ENCODE measurements at regions not wholly inside any gene's neighbourhood (a gene's known extent, or its start where the extent isn't known, plus 50 kb on each side); places are given as distances from the start of the nearest gene placed in this dataset.

DNA sequence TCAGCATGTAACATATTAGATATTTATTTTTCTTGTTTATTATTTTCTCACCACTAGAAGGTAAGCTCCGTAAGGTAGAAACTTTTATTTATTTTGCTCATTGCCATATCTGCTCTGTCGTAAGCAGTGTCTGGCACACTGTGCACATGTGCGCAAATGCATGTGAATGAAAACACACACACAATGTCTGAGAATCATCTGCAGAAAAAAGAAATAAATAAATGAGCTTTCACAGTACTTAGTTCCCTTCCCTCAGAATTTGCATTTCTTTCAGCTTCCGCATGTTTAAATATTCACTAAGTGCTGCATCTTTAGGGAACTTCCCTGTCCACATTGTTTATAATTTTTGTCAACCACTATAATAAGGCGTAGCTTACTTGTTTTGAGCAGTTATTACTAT, 963.0 kb upstream of the PABPC4L start:
- DNase-seq (ENCODE audit: low read depth, low spot score) = no peak
- H3K4me3 ChIP-seq (ENCODE audit: low read length) = no peak overlapping the region

DNA sequence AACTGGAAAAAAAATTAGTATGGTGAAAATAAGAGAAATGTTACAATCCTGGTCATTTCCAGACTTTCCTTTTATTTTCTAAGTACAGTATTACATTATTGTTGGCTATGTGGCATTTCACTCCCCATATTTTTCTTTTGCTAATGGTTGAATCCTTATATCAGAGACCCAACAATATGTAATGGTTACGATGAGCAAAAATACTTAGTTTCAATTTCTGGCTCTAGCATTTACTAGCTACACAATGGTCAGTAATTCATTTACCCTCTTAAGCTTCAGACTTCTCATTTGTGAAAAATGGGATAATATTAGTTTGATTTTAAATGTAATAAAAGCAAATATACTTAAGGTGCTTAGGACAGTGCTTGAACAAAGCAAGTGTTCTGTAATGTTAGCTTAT, 942.9 kb upstream of the PABPC4L start:
- DNase-seq (ENCODE audit: low read depth, low spot score) = no peak
- no peak overlapping the region for H3K4me3 ChIP-seq (ENCODE audit: low read length)

DNA sequence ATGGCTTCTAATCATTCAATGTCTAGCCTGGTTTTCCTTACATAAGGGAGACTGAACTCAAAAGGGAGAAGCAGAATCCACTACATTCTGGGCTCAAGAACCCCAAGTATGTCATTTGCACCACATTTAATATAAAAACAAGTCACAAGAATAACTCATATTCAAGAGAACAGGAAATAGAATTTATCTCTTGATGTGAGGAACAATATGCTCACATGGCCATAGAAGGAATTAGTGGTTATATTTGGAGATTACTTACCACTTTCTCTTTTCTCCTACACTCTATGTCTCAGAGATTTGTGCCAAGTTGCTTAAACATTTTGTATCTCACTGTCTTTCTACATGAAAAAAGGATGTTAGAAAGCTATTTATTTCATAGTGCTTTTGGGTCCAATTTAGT, 922.6 kb upstream of the PABPC4L start:
- H3K4me3 ChIP-seq (ENCODE audit: low read length) = no peak overlapping the region
- no peak for DNase-seq (ENCODE audit: low read depth, low spot score)

DNA sequence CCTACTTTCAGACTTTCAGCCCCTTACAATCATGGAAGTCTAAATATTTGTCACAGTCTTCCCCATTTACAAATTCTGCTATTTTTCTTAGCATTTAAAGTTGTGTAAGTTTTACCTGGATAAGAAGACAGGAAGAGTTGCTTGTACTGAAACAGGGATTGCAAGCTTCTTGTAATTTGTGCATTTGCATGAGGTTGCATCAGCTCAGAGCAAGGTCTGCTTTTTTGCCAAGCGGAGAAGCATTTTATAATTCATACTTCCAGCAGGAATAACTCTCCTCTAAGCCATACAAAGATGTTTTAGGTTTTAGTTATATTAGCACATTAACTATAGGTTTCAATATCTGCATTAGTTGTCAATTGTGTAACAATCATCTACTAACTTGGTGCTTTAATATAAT, 922.0 kb upstream of the PABPC4L start:
- no peak for DNase-seq (ENCODE audit: low read depth, low spot score)

DNA sequence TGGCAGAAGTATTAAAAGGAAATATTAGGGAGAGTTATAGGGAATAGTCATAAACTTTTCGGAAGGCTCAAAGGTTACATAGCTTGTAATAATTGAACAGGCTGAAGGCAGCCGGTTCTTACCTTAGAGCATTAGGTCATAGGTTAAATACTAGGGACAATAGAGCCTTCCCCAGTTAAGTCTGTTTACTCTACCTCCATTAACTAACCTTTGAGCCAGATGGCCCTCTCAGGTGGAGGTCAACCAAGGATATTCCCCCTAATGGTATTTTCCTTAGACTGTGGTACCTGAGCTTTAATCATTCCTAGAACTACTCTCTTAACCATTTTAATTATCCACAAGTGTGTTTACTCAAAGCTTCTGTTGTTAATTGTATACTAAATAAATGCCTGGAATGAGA, 920.9 kb upstream of the PABPC4L start:
- DNase-seq (ENCODE audit: low read depth, low spot score) = no peak
- no peak overlapping the region for H3K4me3 ChIP-seq (ENCODE audit: low read length)

More for the DNA sequence above, 922.0 kb upstream of the PABPC4L start:
- no peak overlapping the region for H3K4me3 ChIP-seq (ENCODE audit: low read length)

DNA sequence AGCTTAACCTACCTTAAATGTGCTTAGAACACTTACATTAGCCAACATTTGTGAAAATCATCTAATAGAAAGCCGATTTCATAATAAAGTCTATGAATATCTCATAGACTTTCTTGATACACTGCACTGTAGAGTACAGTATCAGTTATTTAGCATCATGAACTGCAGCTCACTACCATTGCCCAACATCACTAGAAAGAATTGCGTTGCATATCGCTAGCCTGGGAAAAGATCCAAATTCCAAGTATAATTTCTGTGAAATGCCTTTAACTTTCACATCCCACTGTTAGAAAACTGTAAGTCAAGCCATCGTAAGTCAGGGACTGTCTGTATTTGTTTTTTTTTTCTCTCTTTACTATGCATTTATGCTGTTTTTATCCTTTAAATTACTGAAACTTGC, 918.6 kb upstream of the PABPC4L start:
- DNase-seq (ENCODE audit: low read depth, low spot score) = no peak
- no peak overlapping the region for H3K4me3 ChIP-seq (ENCODE audit: low read length)

DNA sequence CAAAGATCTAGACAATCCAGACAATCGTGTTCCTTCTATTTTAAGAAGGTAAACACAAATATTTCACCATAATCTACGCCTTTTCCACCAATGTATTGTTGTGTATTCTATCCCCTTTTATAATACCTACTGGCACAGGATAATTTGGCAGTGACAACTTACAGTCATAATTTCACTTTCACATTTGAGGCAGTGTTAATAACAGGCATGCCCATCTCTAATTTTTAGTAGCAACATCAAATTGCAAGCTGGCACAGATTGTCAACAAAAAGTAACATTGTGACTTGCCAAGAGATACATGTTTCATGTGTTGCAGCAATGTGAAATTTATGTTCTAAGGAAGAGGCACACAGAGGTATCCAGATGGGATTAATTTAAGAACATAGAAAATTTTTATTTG, 912.5 kb upstream of the PABPC4L start:
- H3K4me3 ChIP-seq (ENCODE audit: low read length) = no peak overlapping the region
- no peak for DNase-seq (ENCODE audit: low read depth, low spot score)

DNA sequence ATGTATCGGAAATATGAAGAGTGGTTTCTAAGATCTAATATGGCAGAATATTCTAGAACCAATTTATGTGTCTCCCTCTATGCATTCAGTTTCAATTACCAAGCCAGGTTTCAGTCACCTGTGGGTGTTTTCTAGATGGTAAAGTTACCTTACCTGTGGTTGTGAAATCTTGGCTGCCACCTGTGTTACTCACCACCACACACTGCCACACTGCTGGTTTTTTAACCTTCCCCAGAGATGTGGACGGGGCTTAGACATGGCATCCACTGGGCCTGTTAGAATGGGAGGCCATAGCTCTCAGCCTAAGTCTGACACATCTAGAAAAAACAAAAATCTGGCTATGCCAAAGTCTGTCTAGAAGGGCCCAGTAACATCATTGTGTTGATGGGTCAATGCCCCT, 896.5 kb upstream of the PABPC4L start:
- no peak for DNase-seq (ENCODE audit: low read depth, low spot score)
- no peak overlapping the region for H3K4me3 ChIP-seq (ENCODE audit: low read length)

DNA sequence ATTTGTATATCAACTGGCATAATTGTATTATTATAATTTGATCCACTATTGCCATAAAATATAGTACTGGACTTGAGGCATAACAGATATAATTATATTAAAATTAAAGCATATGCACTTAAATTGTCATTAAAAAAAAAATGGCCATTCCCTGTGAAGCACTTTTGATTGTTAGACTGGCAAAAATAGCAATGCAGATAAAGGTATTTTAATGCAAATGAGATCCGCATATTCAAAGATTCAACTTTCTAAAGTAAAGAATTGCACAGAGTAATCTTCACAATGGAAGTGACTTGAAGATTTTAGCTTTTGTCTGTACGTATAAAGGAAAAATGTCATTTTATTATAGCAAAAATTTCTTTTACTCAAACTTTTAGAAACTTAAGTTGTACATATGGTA, 871.8 kb upstream of the PABPC4L start:
- no peak overlapping the region for H3K4me3 ChIP-seq (ENCODE audit: low read length)
- no peak for DNase-seq (ENCODE audit: low read depth, low spot score)

DNA sequence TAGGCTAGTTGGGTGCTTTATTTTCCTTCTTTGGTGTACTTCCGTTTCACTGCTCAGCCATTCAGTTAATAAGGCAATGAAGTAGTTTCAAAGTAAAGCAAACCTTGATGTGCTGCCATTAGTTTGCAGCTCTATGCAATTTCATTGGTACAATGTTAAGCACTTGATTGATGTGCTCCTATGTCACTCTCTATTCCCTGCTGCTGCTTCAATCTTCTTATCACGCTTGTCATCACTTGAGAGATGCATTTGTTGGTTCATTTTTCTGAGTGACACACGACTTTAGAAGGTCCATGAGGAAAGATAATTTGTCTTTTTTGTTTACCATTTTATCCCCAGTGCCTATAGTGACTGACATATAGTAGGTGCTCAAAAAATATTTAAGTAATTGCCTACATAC, 871.0 kb upstream of the PABPC4L start:
- H3K4me3 ChIP-seq (ENCODE audit: low read length) = no peak overlapping the region
- no peak for DNase-seq (ENCODE audit: low read depth, low spot score)

DNA sequence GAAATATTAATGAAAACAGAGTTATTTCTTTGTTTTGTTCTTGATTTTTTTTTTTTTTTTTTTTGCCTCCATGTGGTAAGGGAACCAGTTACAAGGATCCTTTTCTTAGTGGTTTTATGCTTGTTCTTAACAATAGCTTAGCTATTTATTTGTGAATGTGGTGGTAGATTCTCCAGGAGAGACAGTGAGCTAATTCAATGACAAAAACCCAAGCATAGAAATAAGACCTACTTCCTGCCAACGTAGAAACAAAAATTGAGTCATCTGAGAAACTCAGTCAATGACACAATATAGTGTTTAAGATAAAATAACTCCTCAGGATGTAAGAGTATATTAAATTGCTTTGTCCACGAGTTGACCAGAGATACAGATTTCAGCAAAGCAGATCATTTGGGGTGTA, 863.8 kb upstream of the PABPC4L start:
- DNase-seq (ENCODE audit: low read depth, low spot score) = no peak
- no peak overlapping the region for H3K4me3 ChIP-seq (ENCODE audit: low read length)

DNA sequence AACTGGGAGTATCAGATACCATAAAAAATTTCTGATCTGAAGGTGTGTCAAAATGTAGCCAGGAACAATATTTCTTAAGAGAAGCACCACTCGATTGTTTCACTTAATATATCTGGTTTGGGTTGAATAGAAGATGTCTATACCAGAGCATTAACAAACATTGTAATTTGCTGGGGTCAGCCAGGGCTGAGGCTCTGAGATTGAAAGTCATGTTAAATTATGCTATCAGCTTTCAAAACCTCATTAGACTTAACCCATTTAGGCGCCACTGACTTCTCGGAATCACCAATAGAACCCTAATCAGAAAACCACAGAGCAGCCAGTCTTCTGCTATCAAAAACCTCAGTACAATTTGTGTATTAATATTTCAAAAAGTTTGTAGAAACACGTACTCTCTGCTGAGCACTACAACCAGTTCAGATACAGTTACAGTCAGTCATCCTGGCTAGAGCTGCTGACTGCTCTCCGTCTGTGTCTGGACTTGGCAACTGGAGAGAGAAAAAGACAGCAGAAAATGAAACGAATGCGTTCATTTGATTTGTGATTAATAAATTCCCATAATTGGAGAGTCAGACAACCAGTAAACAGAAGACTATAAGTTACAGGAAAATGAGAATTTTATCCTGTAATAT, 848.6 kb upstream of the PABPC4L start:
- H3K4me3 ChIP-seq (ENCODE audit: low read length) = no peak overlapping the region
- DNase-seq (ENCODE audit: low read depth, low spot score) = no peak

DNA sequence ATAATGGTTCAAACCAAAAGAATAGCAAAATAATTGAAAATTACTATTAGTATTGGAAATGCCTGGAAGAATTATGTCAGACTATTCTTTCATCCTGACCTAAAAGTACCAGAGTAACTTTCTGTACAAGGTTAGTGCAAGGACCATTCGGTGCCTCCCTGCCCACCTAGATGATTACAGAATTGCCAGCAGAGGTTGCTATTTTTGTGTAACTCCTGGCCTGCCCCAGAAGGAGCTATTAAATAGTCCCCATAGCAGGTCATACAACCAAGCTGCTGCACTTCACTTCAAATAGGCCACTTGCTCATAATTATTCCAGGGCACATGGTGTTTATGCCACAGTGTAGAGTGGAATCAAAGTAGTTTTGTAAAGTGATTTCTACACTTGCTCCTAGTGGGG, 831.1 kb upstream of the PABPC4L start:
- no peak for DNase-seq (ENCODE audit: low read depth, low spot score)
- no peak overlapping the region for H3K4me3 ChIP-seq (ENCODE audit: low read length)

DNA sequence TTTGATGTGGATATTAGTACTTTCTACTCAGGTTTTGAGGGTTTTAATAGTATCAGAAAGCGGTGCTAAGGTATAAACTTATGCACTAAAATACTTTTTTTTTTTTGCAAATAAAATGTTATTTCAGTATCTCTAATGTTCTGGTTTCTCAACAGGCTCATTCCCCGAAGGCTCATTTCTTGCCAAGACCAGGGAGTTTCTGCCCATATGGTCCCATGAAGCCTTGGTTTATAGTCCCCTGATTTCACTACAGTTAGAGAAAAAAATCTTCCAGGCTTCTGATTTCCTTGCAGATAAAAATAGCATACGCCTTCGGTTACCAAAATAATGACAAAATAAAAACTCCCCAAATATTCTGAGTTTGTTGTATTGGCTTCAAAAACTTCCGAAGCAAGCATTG, 814.2 kb upstream of the PABPC4L start:
- no peak for DNase-seq (ENCODE audit: low read depth, low spot score)
- no peak overlapping the region for H3K4me3 ChIP-seq (ENCODE audit: low read length)

DNA sequence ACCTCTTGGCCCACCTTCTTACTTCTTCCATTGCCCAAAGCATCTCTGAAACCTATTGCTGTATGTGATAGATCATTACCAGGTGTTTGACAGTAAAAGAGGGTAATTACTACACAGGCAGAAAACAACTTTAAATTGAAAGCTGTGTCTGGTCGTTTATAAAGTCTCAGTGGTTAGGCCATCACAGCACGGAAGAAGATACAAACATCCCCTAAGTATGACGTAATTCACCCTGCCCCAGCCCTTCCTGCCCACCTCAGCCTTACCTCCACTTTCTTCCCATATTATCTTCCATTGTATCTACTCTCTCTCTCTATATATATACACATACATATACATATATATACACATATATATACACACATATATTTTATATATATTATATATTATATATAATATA, 805.8 kb upstream of the PABPC4L start:
- DNase-seq (ENCODE audit: low read depth, low spot score) = no peak
- H3K4me3 ChIP-seq (ENCODE audit: low read length) = no peak overlapping the region

DNA sequence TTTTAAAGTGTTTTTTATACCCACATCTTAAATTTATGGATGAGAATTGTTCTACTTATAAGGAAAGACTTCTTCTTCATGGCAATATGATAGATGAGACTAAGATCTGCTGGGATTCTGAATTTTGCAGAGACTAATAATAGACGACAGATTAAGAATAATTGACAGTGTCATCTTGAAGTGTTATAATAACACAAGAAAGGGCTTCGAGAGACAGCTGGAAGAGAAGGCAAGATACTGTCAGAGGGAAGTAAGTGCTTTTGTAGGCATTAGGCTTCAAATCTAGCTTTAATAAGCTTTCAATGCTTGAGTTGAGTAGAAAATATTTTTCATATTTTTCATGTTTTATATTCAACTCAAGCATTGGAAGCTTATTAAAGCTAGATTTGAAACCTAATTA, 797.6 kb upstream of the PABPC4L start:
- no peak overlapping the region for H3K4me3 ChIP-seq (ENCODE audit: low read length)
- DNase-seq (ENCODE audit: low read depth, low spot score) = no peak

DNA sequence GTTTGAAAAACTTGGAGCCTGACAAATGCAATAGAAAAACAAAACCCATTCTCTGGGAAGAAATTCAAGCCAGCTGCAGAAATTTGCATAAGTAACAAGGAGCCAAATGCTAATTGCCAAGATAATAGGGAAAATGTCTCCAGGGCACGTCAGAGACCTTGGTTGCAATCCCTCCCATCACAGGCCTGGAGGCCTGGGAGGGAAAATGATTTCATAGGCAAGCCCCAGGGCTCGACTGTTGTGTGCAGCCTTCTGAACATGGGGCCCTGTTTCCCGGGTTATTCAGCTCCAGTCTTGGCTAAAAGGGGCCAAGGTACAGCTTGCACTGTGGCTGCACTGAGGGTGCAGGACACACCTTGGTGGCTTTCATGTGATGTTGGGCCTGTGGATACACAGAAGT, 760.4 kb upstream of the PABPC4L start:
- DNase-seq (ENCODE audit: low read depth, low spot score) = no peak
- H3K4me3 ChIP-seq (ENCODE audit: low read length) = no peak overlapping the region

DNA sequence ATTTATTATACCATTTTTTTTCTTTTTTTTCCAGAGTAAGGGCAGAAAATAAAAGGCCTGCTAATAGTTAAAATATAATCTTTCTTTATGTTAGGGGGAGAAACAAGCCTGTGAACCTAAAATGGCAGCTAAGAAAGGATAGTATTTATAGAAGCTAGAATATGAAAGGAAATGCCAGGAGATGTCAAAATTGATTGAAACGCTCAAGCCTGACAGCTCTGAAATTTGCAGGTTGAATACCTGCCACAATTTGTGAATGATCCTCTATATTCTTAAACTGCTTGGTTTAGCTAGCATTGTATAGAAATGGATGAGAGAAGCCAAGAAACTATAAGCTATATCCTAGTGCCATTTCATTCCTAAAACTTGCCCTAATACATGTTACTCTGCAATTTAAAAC, 757.3 kb upstream of the PABPC4L start:
- DNase-seq (ENCODE audit: low read depth, low spot score) = no peak
- H3K4me3 ChIP-seq (ENCODE audit: low read length) = no peak overlapping the region

DNA sequence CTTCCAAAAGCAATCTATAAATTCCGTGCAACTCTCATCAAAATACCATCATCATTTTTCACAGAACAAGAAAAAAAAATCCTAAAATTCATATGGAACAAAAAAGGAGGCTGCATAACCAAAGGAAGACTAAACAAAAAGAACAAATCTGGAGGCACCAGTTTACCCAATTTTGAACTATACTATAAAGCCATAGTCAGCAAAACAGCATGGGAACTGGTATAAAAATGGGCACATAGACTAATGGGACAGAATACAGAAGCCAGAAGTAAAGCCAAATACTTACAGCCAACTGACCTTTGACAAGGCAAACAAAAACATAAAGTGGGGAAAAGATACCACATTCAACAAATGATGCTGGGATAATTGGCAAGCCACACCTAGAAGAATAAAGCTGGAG, 753.5 kb upstream of the PABPC4L start:
- no peak for DNase-seq (ENCODE audit: low read depth, low spot score)
- no peak overlapping the region for H3K4me3 ChIP-seq (ENCODE audit: low read length)

DNA sequence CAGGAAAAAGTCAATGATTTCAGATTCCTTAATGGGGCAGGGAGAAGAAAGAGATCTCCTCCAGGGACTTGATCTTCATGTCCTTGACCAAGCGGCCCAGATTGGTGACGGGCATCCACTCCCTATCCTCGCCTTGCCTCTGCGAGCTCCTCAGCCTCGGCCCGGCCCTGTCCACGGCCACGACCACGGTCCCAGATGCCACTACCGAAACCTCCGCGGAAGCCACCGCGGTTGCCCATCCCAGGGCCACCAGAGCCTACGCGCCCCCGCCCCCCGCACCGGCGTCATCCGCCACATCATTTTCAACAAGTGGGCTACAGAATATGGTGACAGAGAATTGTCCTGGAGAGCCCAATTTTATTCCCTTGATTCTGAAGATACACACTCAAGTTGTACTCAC, 751.2 kb upstream of the PABPC4L start:
- DNase-seq (ENCODE audit: low read depth, low spot score) = no peak
- H3K4me3 ChIP-seq (ENCODE audit: low read length) = no peak overlapping the region

DNA sequence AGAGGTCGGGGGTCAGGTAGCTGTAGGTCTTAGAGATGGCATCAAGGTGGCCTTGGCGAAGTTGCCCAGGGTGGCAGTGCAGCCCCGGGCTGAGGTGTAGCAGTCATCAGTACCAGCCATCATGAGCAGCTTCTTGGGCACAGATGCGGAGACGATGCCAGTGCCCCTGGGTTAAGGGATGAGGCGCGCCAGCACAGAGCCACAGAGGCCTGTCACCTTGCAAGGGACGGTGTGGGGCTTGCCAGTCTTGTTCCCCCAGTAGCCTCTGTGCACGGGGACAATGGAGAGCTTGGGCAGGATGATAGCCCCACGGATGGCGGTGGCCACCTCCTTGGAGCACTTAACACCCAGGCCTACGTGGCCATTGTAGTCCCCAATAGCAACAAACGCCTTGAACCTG, 750.7 kb upstream of the PABPC4L start:
- DNase-seq (ENCODE audit: low read depth, low spot score) = no peak
- H3K4me3 ChIP-seq (ENCODE audit: low read length) = no peak overlapping the region

DNA sequence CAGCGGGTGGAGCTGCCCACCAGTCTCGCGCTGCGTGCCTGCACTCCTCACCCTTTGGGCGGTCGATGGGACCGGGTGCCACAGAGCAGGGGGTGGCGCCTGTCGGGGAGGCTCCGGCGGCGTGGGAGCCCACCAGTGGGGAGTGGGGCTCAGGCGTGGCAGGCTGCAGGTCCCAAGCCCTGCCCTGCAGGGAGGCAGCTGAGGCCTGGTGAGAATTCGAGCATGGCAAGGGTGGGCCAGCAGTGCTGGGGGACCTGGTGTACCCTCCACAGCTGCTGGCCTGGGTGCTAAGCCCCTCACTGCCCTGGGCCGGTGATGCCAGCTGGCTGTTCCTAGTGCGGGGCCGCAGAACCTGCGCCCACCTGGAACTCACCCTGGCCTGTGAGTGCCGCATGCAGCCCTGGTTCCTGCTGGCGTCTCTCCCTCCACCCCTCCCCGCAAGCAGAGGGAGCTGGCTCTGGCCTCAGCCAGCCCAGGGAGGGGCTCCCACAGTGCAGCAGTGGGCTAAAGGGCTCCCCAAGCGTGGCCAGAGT, 746.6 kb upstream of the PABPC4L start:
- no peak for DNase-seq (ENCODE audit: low read depth, low spot score)
- no peak overlapping the region for H3K4me3 ChIP-seq (ENCODE audit: low read length)

Data from Jurkat, Clone E6-1 (cell line).